ENCODE measurements at regions not wholly inside any gene's neighbourhood (a gene's known extent, or its start where the extent isn't known, plus 50 kb on each side); places are given as distances from the start of the nearest gene placed in this dataset.
A peak's percentile ranks its signal among the peaks of the same experiment; 100 is the strongest.

DNA sequence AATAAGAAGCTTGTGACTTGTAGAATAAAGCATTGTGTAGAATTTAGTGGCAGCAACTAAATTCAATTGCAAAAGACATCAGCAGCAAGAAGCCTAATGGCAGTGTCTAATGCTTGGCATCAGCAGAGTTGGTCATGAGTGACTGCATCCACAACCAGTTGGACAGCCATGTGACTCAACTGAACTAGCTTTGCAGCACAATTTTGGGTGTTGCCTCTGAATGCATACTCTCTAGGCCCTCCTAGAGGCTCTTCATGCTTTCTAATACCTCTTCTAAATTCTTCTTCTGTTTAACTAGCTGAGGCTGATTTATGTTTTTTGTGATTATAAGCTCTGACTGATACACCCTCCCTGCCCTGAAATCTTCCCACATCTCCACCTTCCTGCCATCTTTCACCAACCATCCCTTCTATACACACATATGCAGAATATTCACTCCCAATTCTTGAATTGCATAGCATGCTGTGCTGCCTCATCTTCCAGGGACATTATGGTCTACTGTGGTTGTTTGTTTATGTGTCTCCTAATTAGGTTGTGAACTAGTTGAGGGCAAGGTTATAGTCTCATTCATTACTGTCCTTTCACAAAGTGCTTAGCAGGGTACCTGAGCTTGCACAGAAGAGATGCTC lies 266.7 kb upstream of the GJB5 start:
- Histone ChIP-seq H3K9me3 (peaks cover 0 to 43% (median 27%) of the 10 kb centered on the region in 4 donors), H3K4me3 (no peak overlapping the region), H3K36me3 (no peaks in the 10 kb centered on the region), H3K27me3 (peaks cover 0 to 7% (median 0%) of the 10 kb centered on the region in 3 donors), H3K27ac (no peak overlapping the region), H3K4me1 (no peaks in the 10 kb centered on the region)
- TF ChIP-seq POLR2AphosphoS5 (IDR thresholded peaks at IDR 0.05) (no peak), POLR2A (IDR thresholded peaks at IDR 0.05) (no peak)
- TF ChIP-seq, protein P1, sequence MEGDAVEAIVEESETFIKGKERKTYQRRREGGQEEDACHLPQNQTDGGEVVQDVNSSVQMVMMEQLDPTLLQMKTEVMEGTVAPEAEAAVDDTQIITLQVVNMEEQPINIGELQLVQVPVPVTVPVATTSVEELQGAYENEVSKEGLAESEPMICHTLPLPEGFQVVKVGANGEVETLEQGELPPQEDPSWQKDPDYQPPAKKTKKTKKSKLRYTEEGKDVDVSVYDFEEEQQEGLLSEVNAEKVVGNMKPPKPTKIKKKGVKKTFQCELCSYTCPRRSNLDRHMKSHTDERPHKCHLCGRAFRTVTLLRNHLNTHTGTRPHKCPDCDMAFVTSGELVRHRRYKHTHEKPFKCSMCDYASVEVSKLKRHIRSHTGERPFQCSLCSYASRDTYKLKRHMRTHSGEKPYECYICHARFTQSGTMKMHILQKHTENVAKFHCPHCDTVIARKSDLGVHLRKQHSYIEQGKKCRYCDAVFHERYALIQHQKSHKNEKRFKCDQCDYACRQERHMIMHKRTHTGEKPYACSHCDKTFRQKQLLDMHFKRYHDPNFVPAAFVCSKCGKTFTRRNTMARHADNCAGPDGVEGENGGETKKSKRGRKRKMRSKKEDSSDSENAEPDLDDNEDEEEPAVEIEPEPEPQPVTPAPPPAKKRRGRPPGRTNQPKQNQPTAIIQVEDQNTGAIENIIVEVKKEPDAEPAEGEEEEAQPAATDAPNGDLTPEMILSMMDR (IDR thresholded peaks at IDR 0.05), result no peak
- intact Hi-C loops (cut with DNase I; ENCODE audit: low total_unique reads), result no loop called here
- DNase-seq, result no peak

- no peaks in the 10 kb centered on the region for H3K36me3 ChIP-seq
- peaks cover 0 to 9% (median 3%) of the 10 kb centered on the region in 4 donors for H3K9me3 ChIP-seq
- no peak overlapping the region for H3K4me3 ChIP-seq
- peak in 1 of 2 donors; percentile 72 for DNase-seq
- H3K4me1 ChIP-seq, result no peaks in the 10 kb centered on the region
- intact Hi-C loops (cut with DNase I; ENCODE audit: low total_unique reads), result no loop called here
- H3K27ac ChIP-seq, result no peak overlapping the region
- TF ChIP-seq POLR2AphosphoS5 (IDR thresholded peaks at IDR 0.05) (no peak), EP300 (IDR thresholded peaks at IDR 0.05) (no peak), POLR2A (IDR thresholded peaks at IDR 0.05) (no peak)
- TF ChIP-seq, protein P1 (IDR thresholded peaks at IDR 0.05), result no peak
- 4 to 13% (median 8%) methylated on average over 6 of the region's 6 CpGs for WGBS, 5 donors
- peaks cover 0 to 5% (median 0%) of the 10 kb centered on the region in 3 donors for H3K27me3 ChIP-seq
Observed at GRCh38 chr1:34500451-34500850, 254.4 kb upstream of the GJB5 start.

DNA sequence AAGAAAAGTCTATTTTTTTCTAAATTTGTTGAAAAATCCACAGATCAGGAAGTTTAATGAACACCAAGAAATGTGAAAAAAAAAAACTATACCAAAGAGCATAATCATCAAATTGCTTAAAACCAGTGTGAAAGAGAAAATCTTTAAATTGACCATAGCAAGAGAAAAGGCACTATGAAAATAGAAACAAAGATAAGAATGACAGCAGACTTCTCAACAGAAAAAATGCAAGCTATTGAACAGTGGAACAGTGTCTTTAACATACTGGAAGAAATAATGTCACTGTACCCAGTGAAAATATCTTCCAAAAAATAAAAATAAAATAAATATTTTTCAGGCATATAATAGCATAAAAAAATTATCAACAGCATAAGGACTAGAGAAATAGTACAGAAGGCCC lies 243.0 kb upstream of the GJB5 start:
- no peaks in the 10 kb centered on the region for H3K36me3 ChIP-seq
- H3K4me3 ChIP-seq, result no peak overlapping the region
- intact Hi-C loops (cut with DNase I; ENCODE audit: low total_unique reads), result no loop called here
- peaks cover 3 to 41% (median 31%) of the 10 kb centered on the region in 4 donors for H3K9me3 ChIP-seq
- TF ChIP-seq POLR2A (IDR thresholded peaks at IDR 0.05) (no peak), POLR2AphosphoS5 (IDR thresholded peaks at IDR 0.05) (no peak), EP300 (IDR thresholded peaks at IDR 0.05) (no peak)
- TF ChIP-seq, protein P1 (IDR thresholded peaks at IDR 0.05), result no peak
- H3K27me3 ChIP-seq, result no peaks in the 10 kb centered on the region
- no peak for DNase-seq
- H3K4me1 ChIP-seq, result no peaks in the 10 kb centered on the region
- no peak overlapping the region for H3K27ac ChIP-seq

- Histone ChIP-seq H3K4me3 (no peak overlapping the region), H3K9me3 (peaks cover 0 to 9% (median 5%) of the 10 kb centered on the region in 4 donors), H3K27ac (no peak overlapping the region), H3K36me3 (no peaks in the 10 kb centered on the region), H3K27me3 (peaks cover 0 to 21% (median 0%) of the 10 kb centered on the region in 3 donors), H3K4me1 (no peaks in the 10 kb centered on the region)
- no peak for TF ChIP-seq POLR2AphosphoS5 (IDR thresholded peaks at IDR 0.05)
- no peak for TF ChIP-seq EP300 (IDR thresholded peaks at IDR 0.05)
- DNase-seq, result no peak
- intact Hi-C loops (cut with DNase I; ENCODE audit: low total_unique reads), result no loop called here
- 68 to 76% (median 70%) methylated on average over 4 of the region's 4 CpGs for WGBS, 5 donors
Observed at GRCh38 chr1:34518146-34518699, 236.6 kb upstream of the GJB5 start.

GRCh38 chr1:34520111-34520510 lies 234.7 kb upstream of the GJB5 start:
- DNase-seq, result no peak

More at GRCh38 chr1:34520111-34520510, 234.7 kb upstream of the GJB5 start:
- Histone ChIP-seq H3K27me3 (peaks cover 0 to 31% (median 0%) of the 10 kb centered on the region in 3 donors), H3K36me3 (no peaks in the 10 kb centered on the region), H3K9me3 (peaks cover 0 to 5% (median 2%) of the 10 kb centered on the region in 4 donors), H3K4me1 (no peaks in the 10 kb centered on the region), H3K4me3 (no peak overlapping the region), H3K27ac (no peak overlapping the region)
- WGBS, 5 donors, result 39 to 54% (median 48%) methylated on average over 4 of the region's 4 CpGs
- intact Hi-C loops (cut with DNase I; ENCODE audit: low total_unique reads), result no loop called here
- TF ChIP-seq POLR2A (IDR thresholded peaks at IDR 0.05), result no peak
- no peak for TF ChIP-seq EP300 (IDR thresholded peaks at IDR 0.05)
- TF ChIP-seq, protein P1 (IDR thresholded peaks at IDR 0.05), result no peak
- no peak for TF ChIP-seq POLR2AphosphoS5 (IDR thresholded peaks at IDR 0.05)
